ENCODE measurements at regions not wholly inside any gene's neighbourhood (a gene's known extent, or its start where the extent isn't known, plus 50 kb on each side); places are given as distances from the start of the nearest gene placed in this dataset.

DNA sequence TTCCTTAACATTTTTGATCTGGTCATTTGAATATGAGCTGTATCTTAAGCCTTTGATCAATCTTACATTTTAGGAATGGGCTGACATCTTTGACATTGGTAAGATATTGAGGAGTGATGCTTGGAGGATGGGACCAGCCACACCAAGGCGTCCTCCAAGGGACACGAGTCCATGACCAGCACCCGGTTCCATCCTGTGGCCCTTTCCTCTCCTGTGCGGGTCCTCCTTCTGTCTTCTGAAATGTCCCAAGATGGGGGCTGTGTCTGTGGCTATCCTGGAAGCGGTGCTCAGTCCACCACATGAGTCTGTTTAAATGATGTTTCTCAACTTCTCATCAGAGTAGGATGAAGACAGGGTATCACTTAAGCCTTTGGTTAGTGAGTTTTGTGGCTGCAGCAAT is 67.3 kb upstream of the SHH start:
- TF ChIP-seq, protein P1, sequence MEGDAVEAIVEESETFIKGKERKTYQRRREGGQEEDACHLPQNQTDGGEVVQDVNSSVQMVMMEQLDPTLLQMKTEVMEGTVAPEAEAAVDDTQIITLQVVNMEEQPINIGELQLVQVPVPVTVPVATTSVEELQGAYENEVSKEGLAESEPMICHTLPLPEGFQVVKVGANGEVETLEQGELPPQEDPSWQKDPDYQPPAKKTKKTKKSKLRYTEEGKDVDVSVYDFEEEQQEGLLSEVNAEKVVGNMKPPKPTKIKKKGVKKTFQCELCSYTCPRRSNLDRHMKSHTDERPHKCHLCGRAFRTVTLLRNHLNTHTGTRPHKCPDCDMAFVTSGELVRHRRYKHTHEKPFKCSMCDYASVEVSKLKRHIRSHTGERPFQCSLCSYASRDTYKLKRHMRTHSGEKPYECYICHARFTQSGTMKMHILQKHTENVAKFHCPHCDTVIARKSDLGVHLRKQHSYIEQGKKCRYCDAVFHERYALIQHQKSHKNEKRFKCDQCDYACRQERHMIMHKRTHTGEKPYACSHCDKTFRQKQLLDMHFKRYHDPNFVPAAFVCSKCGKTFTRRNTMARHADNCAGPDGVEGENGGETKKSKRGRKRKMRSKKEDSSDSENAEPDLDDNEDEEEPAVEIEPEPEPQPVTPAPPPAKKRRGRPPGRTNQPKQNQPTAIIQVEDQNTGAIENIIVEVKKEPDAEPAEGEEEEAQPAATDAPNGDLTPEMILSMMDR (conservative IDR thresholded peaks at IDR 0.05; ENCODE audit: low read depth, low read length), result no peak
- H3K4me3 ChIP-seq (ENCODE audit: low read depth, low read length), result no peak overlapping the region
- no peak for DNase-seq (ENCODE audit: low read depth)

DNA sequence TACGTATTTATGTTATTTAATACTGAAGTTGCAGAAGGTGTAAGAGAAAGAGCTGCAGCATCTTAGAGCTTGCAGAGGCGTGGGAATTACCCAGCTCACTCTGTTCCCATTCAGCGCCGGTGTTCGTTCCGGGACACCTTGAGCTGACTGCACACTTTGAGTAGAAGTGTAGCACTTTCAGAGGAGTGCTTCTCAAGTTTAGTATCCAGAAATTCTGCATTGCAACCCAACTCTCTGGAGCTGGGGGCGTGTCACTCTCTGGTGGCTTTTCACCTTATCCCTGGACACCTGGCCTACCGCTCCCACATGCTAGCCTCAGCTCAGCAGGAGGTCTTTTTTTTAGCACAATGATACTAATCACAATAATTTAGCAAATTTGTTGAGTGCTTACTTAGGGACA is 66.4 kb upstream of the SHH start:
- DNase-seq (ENCODE audit: low read depth), result no peak
- TF ChIP-seq, protein P1 (conservative IDR thresholded peaks at IDR 0.05; ENCODE audit: low read depth, low read length), result no peak
- H3K4me3 ChIP-seq (ENCODE audit: low read depth, low read length), result no peak overlapping the region

DNA sequence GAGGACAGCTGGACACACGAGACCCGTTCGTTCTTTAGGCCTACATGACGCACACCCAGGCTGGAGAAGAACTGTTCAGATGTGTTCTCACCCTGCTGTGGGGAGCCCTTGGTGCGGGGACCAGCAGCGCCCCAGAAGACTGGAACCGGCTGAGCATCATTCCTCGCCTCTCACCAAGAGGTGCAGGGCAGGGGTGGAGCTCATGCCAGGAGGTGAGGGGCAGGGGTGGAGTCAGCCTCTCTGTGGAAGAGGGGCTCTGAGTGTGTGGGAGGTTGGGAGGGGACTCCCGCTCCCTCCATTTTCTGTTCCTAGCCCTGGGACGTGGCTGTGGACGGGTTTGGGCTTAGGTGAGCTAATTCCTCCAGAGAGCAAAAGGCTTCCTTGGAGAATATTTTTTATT is 66.0 kb upstream of the SHH start:
- no peak overlapping the region for H3K4me3 ChIP-seq (ENCODE audit: low read depth, low read length)
- TF ChIP-seq, protein P1 (conservative IDR thresholded peaks at IDR 0.05; ENCODE audit: low read depth, low read length), result no peak
- DNase-seq (ENCODE audit: low read depth), result no peak

DNA sequence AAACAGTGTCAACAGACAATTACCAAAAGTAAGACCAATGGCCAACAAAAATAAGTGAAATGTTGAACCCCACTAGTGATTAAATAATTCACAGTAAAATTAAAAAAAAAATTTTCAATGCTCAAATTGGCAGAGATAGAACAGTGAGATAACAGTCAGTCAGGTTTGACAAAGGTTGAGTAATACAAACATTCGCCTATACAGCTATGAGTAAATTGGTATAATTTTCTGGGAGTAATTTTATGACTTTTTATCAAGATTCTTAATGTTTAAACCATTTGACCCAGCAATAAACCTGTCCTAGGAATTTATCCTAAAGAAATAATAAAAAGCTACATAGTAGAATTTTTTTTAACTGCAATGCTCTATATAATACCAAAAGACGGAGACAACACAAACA is 64.9 kb upstream of the SHH start:
- TF ChIP-seq, protein P1 (conservative IDR thresholded peaks at IDR 0.05; ENCODE audit: low read depth, low read length), result no peak
- H3K4me3 ChIP-seq (ENCODE audit: low read depth, low read length), result no peak overlapping the region
- DNase-seq (ENCODE audit: low read depth), result no peak

DNA sequence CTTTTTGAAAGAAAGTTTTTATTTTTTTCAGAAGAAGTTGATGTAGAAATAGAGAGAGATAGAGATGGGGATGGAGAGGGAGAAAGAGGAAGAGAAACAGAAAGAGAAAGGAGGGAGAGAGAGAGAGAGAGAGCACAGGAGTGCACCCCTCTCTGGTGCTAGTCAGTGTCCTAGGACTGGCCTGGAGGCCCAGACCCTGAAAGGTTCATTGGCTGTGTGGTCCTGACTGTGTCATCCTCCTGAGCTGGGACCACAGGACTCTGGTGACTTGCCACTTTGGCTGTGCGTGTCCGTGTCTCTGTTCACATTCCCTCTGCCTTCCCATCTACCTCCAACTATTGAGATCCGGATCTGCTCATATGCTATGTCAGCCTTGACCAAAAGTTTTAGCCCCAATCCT is 62.1 kb upstream of the SHH start:
- TF ChIP-seq, protein P1 (conservative IDR thresholded peaks at IDR 0.05; ENCODE audit: low read depth, low read length), result no peak
- no peak for DNase-seq (ENCODE audit: low read depth)

DNA sequence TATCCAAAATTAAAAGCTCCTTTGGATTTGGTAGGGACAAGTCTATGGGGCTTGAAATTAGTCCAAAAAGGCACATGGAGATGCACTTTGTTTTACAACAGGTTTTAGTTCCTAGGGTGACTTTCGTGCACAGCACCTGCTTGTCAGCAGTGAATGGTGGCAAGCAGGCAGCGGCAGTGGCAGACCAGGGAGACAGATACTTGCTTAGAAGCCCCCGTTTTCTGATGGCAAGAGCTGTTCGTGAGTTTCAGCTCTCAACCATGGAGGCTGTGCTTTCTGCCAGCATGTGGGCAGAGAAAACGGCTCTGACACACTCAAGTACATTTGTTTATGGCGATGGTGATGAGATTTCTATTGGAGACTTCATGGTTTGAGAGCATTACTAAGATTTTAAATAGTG is 61.7 kb upstream of the SHH start:
- TF ChIP-seq, protein P1 (conservative IDR thresholded peaks at IDR 0.05; ENCODE audit: low read depth, low read length), result no peak
- no peak for DNase-seq (ENCODE audit: low read depth)
- no peak overlapping the region for H3K4me3 ChIP-seq (ENCODE audit: low read depth, low read length)

More for the DNA sequence above, 62.1 kb upstream of the SHH start:
- no peak overlapping the region for H3K4me3 ChIP-seq (ENCODE audit: low read depth, low read length)

DNA sequence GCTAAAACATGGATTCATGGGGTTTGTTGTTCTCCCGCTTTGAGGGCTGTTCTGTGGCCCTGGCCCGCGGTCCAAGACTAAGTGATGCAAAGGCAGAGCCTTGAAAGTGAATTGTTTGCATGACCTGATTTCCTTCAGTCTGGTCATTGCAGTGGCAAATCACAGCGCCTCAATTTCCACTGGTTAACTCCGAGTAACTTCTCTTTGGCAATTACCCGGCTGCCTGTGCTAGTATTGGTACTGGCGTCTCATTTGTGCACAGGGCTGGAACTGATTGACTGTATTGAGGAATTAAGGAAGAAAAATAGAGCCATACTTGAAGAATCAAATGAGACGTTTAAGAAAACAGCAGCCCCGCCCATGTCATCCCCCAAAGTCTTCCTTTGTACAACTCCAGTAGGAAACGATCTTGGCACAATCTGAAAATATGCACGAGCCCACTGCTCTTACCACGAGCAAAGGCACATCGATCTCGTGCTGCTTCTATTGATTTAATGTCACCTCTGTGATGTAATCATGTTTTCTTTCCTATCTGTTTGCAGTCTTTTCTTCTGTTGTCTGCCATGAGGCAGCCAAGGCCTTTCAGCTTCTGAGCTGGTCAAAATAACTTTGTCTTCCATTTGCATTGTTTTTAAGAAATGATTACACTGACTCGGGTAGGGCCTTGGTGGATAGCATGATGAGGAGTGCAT is 60.6 kb upstream of the SHH start:
- TF ChIP-seq, protein P1 (conservative IDR thresholded peaks at IDR 0.05; ENCODE audit: low read depth, low read length), result no peak
- DNase-seq (ENCODE audit: low read depth), result no peak

More for the DNA sequence above, 60.6 kb upstream of the SHH start:
- H3K4me3 ChIP-seq (ENCODE audit: low read depth, low read length), result no peak overlapping the region

All from epithelial cell of proximal tubule (primary cell).